Bone marrow (tissue), 2 donors: ENCODE measurements at regions not wholly inside any gene's neighbourhood (a gene's known extent, or its start where the extent isn't known, plus 50 kb on each side); places are given as distances from the start of the nearest gene placed in this dataset.
"Not testable (repeated sequence)": the region's sequence is repeated elsewhere in the genome, so short reads cannot be mapped to it uniquely, and the experiment has no call there.

Experiments used
- DNase-seq, 2 donors: peaks; one replicate each; lab custom pipeline; 2025; lab: John Stamatoyannopoulos, UW

DNA sequence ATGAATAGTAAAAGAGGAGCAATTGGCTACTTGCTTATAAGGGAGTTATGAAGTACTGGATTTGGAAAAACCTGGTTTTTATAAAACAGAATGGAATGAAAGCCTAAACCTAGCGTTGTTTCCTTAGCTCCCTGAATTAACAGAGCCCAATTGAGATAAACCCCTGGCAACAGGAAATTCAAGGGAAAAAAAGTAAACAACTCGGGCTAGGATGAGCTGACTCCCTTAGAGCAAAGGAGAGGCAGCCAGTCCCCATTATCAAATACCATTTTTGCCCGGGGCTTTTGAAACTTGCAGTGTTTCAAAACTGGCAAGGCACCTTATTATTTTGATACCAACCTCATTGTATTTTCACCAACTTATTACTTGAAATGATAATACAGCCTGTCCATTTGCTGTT, 587.5 kb downstream of the CD109 start:
- no peak for DNase-seq

GRCh38 chr6:74282143-74282689, 586.2 kb downstream of the CD109 start:
- DNase-seq, result no peak

DNA sequence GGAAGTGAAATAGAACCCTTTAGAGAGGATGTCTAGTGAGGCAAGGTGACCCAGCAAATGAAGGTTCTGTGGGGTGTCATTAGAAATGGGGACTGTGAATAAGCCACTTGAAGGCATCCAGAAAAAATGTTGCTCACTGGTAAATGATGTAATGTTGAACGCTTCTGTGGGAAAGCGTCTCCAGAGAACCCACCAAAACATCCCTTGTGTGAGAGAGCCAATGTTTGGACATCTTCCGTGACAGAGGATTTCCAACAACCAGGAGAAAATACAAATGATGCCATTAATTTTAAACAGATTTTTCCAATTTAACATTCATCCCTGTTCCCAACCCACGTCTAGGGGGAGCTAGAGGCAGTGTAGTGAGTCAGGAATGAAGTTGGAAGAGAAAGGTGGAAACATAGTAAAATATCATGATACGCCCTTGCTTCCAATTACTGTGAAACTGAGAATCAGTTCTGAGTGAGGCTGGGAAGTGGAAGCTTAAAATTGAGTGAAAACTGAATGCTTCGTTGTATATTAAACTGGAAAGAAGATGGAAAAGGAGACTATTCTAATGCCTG, 584.2 kb downstream of the CD109 start:
- DNase-seq, result no peak

GRCh38 chr6:74277777-74278186, 581.8 kb downstream of the CD109 start:
- no peak for DNase-seq

DNA sequence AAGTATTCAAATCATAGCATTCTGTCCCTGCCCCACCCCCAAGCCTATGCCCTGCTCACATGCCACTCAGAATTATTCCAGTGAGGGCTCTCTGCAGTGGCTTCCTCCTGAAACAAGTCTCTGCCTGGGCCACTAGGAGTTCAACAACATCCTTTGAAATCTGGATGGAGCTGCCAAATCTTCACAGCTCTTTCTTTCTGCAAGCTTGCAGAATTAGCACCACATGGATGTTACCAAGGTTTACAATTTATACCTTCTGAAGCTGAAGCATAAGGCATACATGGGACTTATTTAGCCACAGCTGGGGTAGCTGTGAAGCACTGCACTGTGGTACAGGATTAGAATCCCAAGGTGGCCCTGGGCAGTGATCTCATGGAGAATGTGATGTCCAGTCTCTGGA, 577.5 kb downstream of the CD109 start:
- DNase-seq, result no peak

- no peak for DNase-seq
Observed at GRCh38 chr6:74269600-74269858, 573.5 kb downstream of the CD109 start.

GRCh38 chr6:74268815-74269599, 573.0 kb downstream of the CD109 start:
- no peak for DNase-seq

DNA sequence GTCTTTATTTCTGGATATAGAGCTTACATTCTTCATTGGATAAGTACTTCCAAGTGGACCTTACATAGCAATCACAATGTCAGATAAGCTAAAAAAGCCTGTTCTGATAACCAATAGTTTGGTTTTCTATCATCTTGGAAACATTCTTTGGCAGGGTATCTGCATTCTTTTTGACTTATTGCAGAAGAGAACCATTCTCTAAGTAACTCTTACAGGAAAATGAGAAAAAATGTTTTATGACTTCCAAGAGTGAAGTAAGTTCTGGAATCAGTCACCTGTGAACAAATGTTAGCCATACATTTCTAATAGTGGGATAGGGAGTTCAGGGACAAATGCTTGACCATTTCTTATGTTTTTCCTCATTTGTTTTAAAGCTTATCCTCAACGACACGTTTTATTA, 564.0 kb downstream of the CD109 start:
- no peak for DNase-seq

DNA sequence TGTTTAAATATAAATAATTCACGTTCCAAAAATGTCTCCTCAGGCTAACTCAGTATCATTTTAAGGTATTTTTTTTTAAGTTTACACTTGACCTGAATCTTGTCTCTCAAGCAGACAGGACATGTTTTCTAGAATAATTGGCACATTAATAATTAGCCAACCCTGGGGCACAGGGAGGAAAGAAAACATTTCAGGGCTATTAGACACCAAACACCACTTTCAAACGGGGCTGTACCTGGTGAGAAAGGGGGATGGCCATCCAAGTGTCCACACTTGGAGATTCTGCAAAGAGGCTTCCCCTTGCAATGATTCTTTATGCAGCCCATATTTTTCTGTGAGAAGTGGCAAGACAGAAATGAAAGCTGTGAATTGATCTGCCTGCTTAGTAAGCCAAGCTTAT, 560.8 kb downstream of the CD109 start:
- DNase-seq, result no peak

DNA sequence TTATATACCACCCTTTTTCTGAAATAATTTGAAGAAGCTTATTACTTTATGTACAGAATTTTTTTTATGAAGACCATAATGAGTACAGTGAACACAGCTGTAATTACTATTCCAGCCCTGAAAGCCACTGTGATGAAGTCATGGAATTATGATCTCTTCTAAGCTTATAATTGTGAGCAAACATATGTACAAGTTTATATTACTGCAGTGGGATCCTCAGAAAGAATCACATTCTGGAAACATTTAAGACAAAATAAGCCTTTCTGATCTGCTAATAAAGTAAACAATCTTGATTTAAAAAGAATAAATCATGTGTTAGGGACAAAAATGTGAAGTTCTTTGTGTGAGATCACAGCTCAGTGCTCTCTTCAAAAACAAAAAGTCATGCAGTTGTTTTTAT, 560.4 kb downstream of the CD109 start:
- DNase-seq, result no peak

DNA sequence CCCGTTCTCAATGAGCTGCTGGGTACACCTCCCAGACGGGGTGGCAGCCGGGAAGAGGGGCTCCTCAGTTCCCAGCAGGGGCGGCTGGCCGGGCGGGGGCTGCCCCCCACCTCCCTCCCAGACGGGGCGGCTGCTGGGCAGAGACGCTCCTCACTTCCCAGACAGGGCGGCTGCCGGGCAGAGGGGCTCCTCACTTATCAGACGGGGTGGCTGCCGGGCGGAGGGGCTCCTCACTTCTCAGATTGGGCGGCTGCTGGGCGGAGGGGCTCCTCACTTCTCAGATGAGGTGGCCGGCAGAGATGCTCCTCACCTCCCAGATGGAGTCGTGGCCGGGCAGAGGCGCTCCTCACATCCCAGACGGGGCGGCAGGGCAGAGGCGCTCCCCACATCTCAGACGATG, 559.0 kb downstream of the CD109 start:
- not testable (repeated sequence) for DNase-seq

DNA sequence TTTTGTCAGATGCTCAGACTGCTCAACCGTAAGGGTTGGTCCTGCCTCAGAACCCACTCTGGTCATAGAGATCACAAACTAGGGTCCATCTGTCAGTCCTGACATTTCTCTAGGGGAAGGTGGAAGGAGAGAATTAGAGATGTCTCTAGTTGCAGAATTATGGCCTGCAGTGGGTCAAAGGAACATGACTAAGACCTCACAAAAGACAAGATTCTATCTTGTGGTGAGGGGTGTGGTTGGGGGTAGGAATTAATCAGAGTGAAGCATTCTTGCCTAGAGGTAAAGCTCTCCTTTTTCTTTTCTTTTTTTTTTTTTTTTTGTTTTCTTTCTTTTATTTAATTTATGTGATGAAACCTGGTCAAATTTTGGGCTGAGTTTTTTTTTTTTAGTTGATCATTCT, 558.1 kb downstream of the CD109 start:
- not testable (repeated sequence) for DNase-seq

- no peak for DNase-seq
Observed at GRCh38 chr6:74253261-74253660, 557.3 kb downstream of the CD109 start.

DNA sequence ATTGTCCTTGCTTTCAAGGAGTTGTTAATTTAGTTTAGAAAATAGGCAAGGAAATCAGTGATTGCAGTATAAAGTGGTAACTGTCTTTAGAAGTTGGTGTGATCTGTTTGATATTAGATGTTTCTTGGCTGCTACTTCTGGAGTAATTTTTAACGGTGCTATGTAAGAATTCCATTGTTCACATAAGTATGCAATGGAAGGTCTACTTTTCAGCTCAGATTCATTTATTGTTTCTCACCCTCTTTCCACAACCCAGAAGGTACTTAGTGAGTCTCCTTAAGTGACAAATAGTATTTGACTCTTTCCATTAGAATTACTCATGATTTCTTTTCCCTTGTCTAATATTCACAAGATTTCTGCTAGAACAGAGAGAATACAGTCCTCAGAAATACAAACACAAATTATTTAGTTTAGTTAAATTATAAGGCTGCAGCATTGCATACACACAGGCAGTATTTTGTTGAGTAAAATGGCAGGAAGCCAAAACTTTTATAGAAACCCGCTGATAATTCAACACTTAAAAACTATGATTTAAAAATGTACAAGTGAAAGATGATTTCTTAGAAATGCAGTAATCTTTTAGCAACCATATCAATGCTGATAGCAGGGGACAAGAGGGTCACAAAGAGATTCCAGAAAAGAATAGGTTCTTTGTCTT, 554.3 kb downstream of the CD109 start:
- no peak for DNase-seq

DNA sequence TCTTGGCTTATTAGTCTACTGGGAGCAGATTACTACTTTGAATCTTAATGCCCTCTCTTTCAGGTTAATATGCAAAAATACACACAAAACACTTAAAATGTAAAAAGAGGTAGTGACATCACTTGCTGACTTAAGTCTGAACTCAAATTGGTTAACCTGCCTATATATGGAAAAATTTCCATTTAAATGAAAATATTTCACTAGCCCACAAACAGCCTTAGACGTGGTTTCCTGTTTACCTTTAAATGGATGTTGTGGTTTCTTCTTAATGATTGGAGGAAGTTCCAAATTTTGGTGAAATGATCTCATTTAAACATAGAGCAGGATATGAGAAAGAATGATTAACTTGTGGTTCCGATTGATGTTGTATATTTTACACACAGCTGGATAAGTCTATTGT, 553.7 kb downstream of the CD109 start:
- no peak for DNase-seq

DNA sequence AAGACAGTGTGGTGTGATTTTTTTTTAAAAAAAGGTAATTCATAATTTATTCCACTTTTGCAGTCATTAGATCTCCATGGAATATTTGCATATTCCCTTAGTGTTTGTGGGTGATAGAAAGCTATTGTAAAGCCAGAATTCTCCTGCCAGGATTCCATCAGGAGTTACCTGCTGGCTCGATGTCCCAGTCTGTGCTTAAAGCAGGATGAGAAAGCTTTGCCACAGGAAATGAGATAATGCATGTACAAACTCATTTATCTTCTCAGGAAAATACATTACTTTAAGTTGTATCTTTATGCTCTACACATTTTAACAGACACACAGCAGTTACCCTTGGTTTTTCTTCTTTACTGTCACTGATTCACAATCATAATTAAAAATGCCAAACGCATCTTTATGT, 553.0 kb downstream of the CD109 start:
- DNase-seq, result no peak

- DNase-seq, result no peak
Observed at GRCh38 chr6:74222768-74223333, 526.8 kb downstream of the CD109 start.

- DNase-seq, result no peak
Observed at GRCh38 chr6:74213995-74214394, 518.0 kb downstream of the CD109 start.

DNA sequence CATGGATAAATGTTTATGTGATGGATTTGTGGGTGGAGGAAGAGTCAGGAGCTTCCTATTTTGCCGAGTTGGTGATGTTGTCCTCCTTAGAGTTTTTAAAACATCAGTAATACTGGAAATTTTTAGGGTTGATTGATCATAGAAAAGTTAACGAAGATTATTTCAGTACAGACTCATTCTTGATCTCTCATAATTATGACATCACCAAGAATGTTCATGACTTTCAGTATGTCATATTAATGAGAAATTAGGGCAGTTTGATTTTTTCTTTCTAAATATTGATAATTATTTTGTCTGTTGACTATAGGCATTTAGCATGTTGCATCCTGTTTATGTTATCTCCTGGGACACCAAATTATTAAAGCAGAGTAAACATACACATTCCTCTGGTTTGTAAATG, 512.2 kb downstream of the CD109 start:
- DNase-seq, result no peak

DNA sequence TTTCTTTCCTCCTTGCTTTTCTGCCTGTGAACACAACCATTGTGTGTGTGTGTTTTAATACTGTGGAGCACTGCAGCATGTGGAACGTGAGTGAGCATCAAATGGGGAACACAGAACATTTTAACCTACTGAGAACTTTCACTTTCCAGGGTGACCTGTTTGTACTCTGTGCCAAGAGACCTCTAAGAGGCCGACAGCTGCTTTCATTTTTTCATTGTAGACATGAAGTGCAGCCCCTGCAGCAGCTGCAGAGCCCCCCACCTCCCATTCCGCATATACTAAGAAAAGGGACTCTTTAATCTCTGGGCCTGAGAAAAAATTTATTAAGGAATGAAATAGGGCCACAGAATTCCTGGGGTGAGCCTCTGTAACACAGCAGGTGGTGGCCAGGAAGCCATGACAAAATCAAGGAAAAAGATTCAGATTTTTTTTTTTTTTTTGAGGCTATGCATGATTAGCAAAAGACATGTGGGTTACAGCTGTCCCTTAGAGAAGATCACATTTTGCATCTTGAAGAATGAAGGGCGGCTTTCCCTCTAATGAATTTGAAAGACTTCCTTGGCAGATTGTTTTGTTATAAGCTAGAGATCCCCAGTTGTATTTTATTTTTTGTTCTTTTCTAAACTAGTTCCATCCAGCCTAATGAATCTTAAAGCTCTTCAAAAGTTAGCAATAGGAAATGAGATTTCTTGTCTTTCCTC, 503.4 kb downstream of the CD109 start:
- DNase-seq, result no peak

- DNase-seq, result no peak
Observed at GRCh38 chr6:74197310-74197709, 501.3 kb downstream of the CD109 start.

GRCh38 chr6:74187811-74188210, 491.8 kb downstream of the CD109 start:
- no peak for DNase-seq
